SU-DHL-6 (cell line): ENCODE measurements at regions not wholly inside any gene's neighbourhood (a gene's known extent, or its start where the extent isn't known, plus 50 kb on each side); places are given as distances from the start of the nearest gene placed in this dataset.

Experiments used
- H2AFZ ChIP-seq: fragments of 200-600 bp; sonication (generic); 2 replicates; pipeline ENCODE4 v1.6.1; 2014; ENCODE audit warnings: low read depth, mild to moderate bottlenecking, moderate library complexity, mixed read lengths, antibody characterized with exemption, low read length; ENCODE audit not compliant: severe bottlenecking
- H3F3A ChIP-seq: fragments of 200-600 bp; shearing (Covaris generic); 2 replicates; pipeline ENCODE4 v1.6.0; 2016; ENCODE audit warnings: antibody characterized with exemption, mild to moderate bottlenecking; ENCODE audit not compliant: insufficient read depth
- H3K27ac ChIP-seq: fragments of 200-600 bp; sonication (generic); 2 replicates; pipeline ENCODE4 v1.5.1; 2016; ENCODE audit warnings: low read depth, mild to moderate bottlenecking, low read length, moderate library complexity, mixed read lengths
- H3K27me3 ChIP-seq: fragments of 200-600 bp; sonication (generic), shearing (Covaris generic); 2 replicates; pipeline ENCODE4 v1.6.0; 2014; ENCODE audit warnings: mild to moderate bottlenecking, low read length
- H3K36me3 ChIP-seq: fragments of 200-600 bp; sonication (generic); 2 replicates; pipeline ENCODE4 v1.6.1; 2014; ENCODE audit warnings: mild to moderate bottlenecking, low read length, mixed read lengths
- H3K4me2 ChIP-seq: fragments of 300-600, 200-600 bp; shearing (Covaris generic), sonication (generic); 2 replicates; pipeline ENCODE4 v1.6.0; 2014; ENCODE audit warnings: low read length, low read depth, mild to moderate bottlenecking; ENCODE audit not compliant: poor library complexity, severe bottlenecking
- H3K4me3 ChIP-seq: fragments of 200-600 bp; sonication (generic); 2 replicates; pipeline ENCODE4 v1.5.1; 2014; ENCODE audit warnings: antibody characterized with exemption, low read length, mild to moderate bottlenecking, mixed read lengths; ENCODE audit not compliant: insufficient read depth, poor library complexity, severe bottlenecking
- H3K79me2 ChIP-seq: fragments of 200-600 bp; sonication (generic); 2 replicates; pipeline ENCODE4 v1.6.1; 2014; ENCODE audit warnings: mild to moderate bottlenecking, low read length, moderate library complexity; ENCODE audit not compliant: insufficient read depth
- H3K9ac ChIP-seq: fragments of 200-600 bp; sonication (generic); 2 replicates; pipeline ENCODE4 v1.7.0; 2014; ENCODE audit warnings: mild to moderate bottlenecking, low read length
- H3K9me2 ChIP-seq: fragments of 200-600 bp; sonication (generic); replicated peaks from 2 replicates; pipeline ENCODE4 v1.6.1; 2014; ENCODE audit warnings: low read length; ENCODE audit not compliant: insufficient read depth
- H3K9me3 ChIP-seq: fragments of 200-600 bp; sonication (generic); 2 replicates; pipeline ENCODE4 v1.6.1; 2014; ENCODE audit warnings: low read length, mixed read lengths; ENCODE audit not compliant: insufficient read depth
- H4K20me1 ChIP-seq: fragments of 200-600 bp; sonication (generic); 2 replicates; pipeline ENCODE4 v1.6.1; 2014; ENCODE audit warnings: low read depth, mild to moderate bottlenecking, antibody characterized with exemption, low read length, moderate library complexity, mixed read lengths
- EZH2phosphoT487 ChIP-seq: fragments of 200-600 bp; sonication (generic), shearing (Covaris generic); conservative IDR thresholded peaks from 2 replicates; pipeline ENCODE4 v1.6.1; 2018; ENCODE audit warnings: mild to moderate bottlenecking, antibody characterized with exemption, low read length, moderate library complexity, mixed read lengths
- TF ChIP-seq, protein P1 (sequence below): fragments of 200-600 bp; sonication (generic); IDR thresholded peaks from one replicate; pipeline ENCODE4 v1.5.1; 2017; ENCODE audit warnings: antibody characterized with exemption, mild to moderate bottlenecking, low read length, moderate library complexity; ENCODE audit not compliant: insufficient read depth, poor library complexity, severe bottlenecking

DNA sequence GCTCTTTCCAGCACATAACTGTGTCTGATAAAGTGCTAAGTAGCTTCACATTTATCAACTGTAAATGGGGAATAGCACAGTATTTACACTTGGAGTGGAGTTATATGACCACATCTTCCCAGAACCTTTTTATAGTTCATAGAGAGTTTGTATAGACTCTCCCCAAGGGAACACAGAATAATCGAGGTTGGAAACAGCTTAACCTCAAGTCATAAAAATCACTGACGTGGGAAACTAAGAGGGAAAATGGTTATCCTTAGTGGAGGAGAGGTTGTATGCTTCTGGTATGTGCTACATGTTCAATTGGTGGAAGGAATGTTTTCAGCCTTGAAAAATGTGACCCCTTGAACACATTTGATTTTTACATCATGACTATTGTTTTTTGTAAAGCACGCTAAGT lies 167.9 kb upstream of the KIAA1217 start:
- Histone ChIP-seq H3K79me2 (no peaks in the 10 kb centered on the region), H3K9me2 (no peaks in the 10 kb centered on the region), H3K9ac (no peak overlapping the region), H3K36me3 (no peaks in the 10 kb centered on the region), H3K27me3 (no peaks in the 10 kb centered on the region), H4K20me1 (no peaks in the 10 kb centered on the region), H3K9me3 (no peaks in the 10 kb centered on the region), H3K27ac (no peak overlapping the region), H3K4me2 (no peak overlapping the region), H2AFZ (no peak overlapping the region), H3F3A (no peaks in the 10 kb centered on the region), H3K4me3 (no peak overlapping the region)
- TF ChIP-seq, protein P1, sequence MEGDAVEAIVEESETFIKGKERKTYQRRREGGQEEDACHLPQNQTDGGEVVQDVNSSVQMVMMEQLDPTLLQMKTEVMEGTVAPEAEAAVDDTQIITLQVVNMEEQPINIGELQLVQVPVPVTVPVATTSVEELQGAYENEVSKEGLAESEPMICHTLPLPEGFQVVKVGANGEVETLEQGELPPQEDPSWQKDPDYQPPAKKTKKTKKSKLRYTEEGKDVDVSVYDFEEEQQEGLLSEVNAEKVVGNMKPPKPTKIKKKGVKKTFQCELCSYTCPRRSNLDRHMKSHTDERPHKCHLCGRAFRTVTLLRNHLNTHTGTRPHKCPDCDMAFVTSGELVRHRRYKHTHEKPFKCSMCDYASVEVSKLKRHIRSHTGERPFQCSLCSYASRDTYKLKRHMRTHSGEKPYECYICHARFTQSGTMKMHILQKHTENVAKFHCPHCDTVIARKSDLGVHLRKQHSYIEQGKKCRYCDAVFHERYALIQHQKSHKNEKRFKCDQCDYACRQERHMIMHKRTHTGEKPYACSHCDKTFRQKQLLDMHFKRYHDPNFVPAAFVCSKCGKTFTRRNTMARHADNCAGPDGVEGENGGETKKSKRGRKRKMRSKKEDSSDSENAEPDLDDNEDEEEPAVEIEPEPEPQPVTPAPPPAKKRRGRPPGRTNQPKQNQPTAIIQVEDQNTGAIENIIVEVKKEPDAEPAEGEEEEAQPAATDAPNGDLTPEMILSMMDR = no peak
- no peak for TF ChIP-seq EZH2phosphoT487

DNA sequence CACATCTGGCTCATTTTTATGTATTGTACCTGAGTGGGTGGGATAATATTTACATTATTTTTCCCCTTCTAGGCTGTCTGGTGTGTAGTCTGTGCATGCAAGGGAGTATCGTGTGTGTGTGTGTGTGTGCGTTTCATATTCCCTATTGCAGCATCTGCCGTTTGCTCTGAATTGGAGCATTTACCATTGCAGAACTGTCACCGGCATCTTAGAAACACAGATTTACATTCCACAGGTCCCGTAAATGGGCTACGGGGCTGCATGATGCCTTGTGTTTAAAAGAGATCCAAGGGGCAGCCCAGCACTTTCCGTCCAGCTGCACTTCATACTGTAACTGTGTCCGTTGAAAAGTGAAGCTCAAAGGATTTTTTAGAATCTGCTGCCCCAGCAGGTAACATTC lies 167.1 kb upstream of the KIAA1217 start:
- H3K36me3 ChIP-seq = no peaks in the 10 kb centered on the region
- no peaks in the 10 kb centered on the region for H3K9me3 ChIP-seq
- H3F3A ChIP-seq = no peaks in the 10 kb centered on the region
- no peak overlapping the region for H3K4me3 ChIP-seq
- H3K9me2 ChIP-seq = no peaks in the 10 kb centered on the region
- no peak overlapping the region for H3K9ac ChIP-seq
- H3K27me3 ChIP-seq = no peaks in the 10 kb centered on the region
- no peak overlapping the region for H3K4me2 ChIP-seq
- no peaks in the 10 kb centered on the region for H3K79me2 ChIP-seq
- TF ChIP-seq, protein P1 = no peak
- no peak for TF ChIP-seq EZH2phosphoT487
- H2AFZ ChIP-seq = no peak overlapping the region
- H3K27ac ChIP-seq = no peak overlapping the region
- no peaks in the 10 kb centered on the region for H4K20me1 ChIP-seq

DNA sequence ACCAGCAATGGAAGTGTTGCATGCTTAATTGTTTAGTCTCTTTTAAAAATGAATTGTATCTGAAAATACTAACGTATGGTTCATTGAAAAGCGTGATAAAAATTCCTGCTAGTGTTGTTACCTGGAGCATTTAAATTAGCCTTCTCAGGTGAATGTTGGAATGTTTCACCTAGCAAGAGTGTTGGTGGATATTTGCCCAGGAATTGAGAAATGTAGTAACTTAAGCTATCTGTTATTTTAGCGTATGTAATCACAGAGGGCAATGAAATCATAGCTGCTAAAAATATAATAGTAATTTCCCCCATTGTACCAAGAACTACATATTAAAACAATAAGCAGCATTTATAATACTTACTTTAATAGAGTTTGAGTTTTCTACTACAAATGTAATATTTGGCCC lies 166.1 kb upstream of the KIAA1217 start:
- Histone ChIP-seq H3K4me3 (no peak overlapping the region), H3K79me2 (no peaks in the 10 kb centered on the region), H2AFZ (no peak overlapping the region), H4K20me1 (no peaks in the 10 kb centered on the region), H3K4me2 (no peak overlapping the region), H3K9me2 (no peaks in the 10 kb centered on the region), H3F3A (no peaks in the 10 kb centered on the region), H3K27me3 (no peaks in the 10 kb centered on the region), H3K36me3 (no peaks in the 10 kb centered on the region), H3K27ac (no peak overlapping the region), H3K9ac (no peak overlapping the region), H3K9me3 (no peaks in the 10 kb centered on the region)
- TF ChIP-seq EZH2phosphoT487 = no peak
- TF ChIP-seq, protein P1 = no peak

DNA sequence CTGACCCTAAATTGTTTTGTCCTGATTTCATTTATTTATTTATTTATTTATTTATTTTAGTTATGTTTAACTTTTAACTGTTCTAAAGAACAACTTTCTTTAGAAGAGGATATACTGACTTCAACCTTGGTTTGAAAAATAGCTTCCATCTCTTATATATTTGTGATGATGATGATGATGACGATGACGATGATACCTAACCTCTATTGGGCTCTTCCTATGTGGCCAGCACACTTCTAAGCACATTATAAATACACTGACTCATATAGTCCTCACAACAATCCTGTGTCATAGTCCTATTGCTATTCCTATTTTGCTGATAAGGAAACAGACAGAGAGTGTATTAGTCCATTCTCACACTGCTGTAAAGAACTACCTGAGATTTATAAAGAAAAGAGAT lies 162.9 kb upstream of the KIAA1217 start:
- Histone ChIP-seq H4K20me1 (no peaks in the 10 kb centered on the region), H3K9me2 (no peaks in the 10 kb centered on the region), H3K79me2 (no peaks in the 10 kb centered on the region), H3K4me3 (no peak overlapping the region), H3K27me3 (no peaks in the 10 kb centered on the region), H3F3A (no peaks in the 10 kb centered on the region), H2AFZ (no peak overlapping the region), H3K9ac (no peak overlapping the region), H3K36me3 (no peaks in the 10 kb centered on the region), H3K27ac (no peak overlapping the region), H3K9me3 (no peaks in the 10 kb centered on the region), H3K4me2 (no peak overlapping the region)
- no peak for TF ChIP-seq EZH2phosphoT487
- TF ChIP-seq, protein P1 = no peak
